H54 (cell line): ENCODE measurements at regions not wholly inside any gene's neighbourhood (a gene's known extent, or its start where the extent isn't known, plus 50 kb on each side); places are given as distances from the start of the nearest gene placed in this dataset.

Experiments used
- DNase-seq: peaks from one replicate; pipeline ENCODE4 v3.0.0; 2011; ENCODE audit warnings: low spot score, mixed read lengths; ENCODE audit not compliant: insufficient read length
- FAIRE-seq: peaks from 3 replicates; lab custom pipeline; 2011; peaks lifted over from hg19 to GRCh38; lab: Jason Lieb, UNC
- POLR2A ChIP-seq: IDR thresholded peaks from 2 replicates; pipeline ENCODE4 v1.6.1; 2011; ENCODE audit warnings: low read depth, mild to moderate bottlenecking, low read length

- FAIRE-seq (no peak), DNase-seq (no peak)
These were observed 64.1 kb upstream of the BAIAP2L1 start for GRCh38 chr7:98465022-98465421.

GRCh38 chr7:98464558-98464940, 63.7 kb upstream of the BAIAP2L1 start:
- no peak for DNase-seq
- no peak for TF ChIP-seq POLR2A
- FAIRE-seq: no peak

More at GRCh38 chr7:98465022-98465421, 64.1 kb upstream of the BAIAP2L1 start:
- TF ChIP-seq POLR2A: no peak

- no peak for DNase-seq
- FAIRE-seq: no peak
- no peak for TF ChIP-seq POLR2A
These were observed 63.1 kb upstream of the BAIAP2L1 start for GRCh38 chr7:98463837-98464557.

GRCh38 chr7:98462911-98463633, 62.2 kb upstream of the BAIAP2L1 start:
- no peak for TF ChIP-seq POLR2A
- no peak for DNase-seq
- FAIRE-seq: no peak

DNA sequence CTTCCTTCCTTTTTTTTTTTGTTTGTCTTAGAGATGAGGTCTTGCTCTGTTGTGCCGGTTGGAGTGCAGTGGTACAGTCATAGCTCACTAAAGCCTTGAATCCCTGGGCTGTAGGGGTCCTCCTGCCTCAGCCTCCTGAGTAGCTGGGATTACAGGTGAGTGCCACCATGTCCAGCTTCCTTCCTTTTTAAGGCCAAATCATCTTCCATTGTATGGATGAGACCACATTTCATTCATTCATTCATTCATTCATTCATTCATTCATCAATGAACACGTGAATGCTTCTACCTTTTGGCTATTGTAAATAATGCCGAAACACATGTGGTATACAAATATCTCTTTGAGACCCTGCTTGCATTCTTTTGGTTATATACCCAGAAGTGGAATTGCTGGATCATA, 60.0 kb upstream of the BAIAP2L1 start:
- FAIRE-seq (no peak), DNase-seq (no peak)
- no peak for TF ChIP-seq POLR2A

DNA sequence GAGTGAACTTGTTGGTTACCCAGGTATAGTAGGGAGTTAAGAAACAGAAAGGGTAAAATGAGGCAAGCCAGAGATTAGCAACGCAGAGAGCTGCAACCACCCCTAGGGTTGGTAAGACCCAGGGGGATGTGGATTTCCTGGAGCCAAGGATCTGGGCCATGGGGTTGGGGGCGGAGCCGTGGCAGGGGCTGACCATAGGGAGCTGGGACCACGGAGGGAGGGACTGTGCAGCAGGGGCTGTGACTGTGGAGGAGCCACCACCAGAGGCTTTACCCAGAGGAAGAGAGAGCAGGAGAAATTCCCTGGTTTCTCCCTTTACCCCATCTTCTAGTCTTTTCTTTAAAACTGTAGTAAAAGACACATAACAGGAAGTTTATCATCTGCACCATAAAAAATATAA, 58.6 kb upstream of the BAIAP2L1 start:
- FAIRE-seq: no peak
- DNase-seq: no peak
- no peak for TF ChIP-seq POLR2A

- TF ChIP-seq POLR2A: no peak
- FAIRE-seq: no peak
- no peak for DNase-seq
These were observed 57.4 kb upstream of the BAIAP2L1 start for GRCh38 chr7:98458090-98458875.

GRCh38 chr7:98456866-98457265, 56.0 kb upstream of the BAIAP2L1 start:
- FAIRE-seq: no peak
- TF ChIP-seq POLR2A: no peak
- DNase-seq: no peak

DNA sequence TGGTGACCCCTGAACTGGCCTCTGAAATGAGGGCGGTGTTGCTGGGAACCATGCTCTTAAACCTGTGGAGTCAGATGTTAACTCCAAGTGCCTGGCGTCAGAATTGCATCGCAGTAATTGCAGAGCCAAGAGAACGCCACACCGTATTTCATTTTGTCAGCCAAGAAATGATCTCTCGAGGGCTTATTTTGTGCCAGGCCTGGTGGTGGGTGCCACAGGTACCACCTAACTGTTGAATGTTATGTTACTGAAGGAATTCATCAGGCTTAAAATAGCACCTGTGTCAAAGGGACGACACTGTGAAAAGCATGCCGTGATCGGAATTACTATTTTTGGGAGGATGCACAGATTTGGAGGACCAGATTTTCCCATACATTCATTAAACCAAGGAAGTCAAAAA, 51.9 kb upstream of the BAIAP2L1 start:
- DNase-seq (no peak), FAIRE-seq (no peak)
- no peak for TF ChIP-seq POLR2A
